HG03439 (cell line): ENCODE measurements at regions not wholly inside any gene's neighbourhood (a gene's known extent, or its start where the extent isn't known, plus 50 kb on each side); places are given as distances from the start of the nearest gene placed in this dataset.

Experiments used
- ATAC-seq: cut with Tn5 transposase; IDR thresholded peaks from one replicate; pipeline ENCODE4 v1.9.1; 2021; ENCODE audit warnings: mild to moderate bottlenecking, moderate library complexity; ENCODE audit not compliant: unreplicated experiment

- ATAC-seq: no peak
Measured at GRCh38 chr2:236794176-236794957, 224.7 kb downstream of the ACKR3 start.

DNA sequence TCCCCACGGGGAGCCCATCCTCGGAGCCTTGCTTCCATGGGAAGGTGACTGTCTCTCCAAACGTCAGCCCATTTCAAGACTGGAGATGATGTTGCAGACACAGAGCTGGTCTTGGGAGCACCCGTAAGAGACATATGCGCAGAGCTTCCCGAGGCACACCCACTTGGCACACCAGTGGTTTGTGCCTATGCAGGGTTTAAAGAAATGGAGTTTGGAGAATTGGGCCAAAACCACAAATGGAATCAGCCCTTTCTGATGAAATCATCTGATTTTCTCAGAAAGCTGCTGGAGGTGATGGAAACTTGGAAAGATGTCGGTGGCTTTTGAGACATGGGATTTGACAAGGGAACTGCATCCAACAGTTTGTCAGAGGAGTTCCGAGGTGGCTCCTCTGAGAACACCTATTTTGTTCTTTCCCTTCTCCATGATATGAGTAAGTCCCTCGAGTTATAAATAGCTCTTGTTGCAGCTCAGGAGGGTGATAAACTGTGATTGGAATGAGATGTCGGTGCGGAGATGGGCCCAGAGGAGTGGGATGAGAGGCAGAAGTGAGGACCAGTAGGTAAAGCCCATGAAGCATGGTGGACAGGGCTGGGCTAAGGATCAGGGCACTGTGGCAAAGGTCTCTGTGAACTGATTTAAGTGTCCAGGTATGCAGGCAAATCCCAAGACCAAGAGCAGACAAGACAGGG lies 225.7 kb downstream of the ACKR3 start:
- no peak for ATAC-seq

- no peak for ATAC-seq
Measured at GRCh38 chr2:236795861-236796219, 226.2 kb downstream of the ACKR3 start.

DNA sequence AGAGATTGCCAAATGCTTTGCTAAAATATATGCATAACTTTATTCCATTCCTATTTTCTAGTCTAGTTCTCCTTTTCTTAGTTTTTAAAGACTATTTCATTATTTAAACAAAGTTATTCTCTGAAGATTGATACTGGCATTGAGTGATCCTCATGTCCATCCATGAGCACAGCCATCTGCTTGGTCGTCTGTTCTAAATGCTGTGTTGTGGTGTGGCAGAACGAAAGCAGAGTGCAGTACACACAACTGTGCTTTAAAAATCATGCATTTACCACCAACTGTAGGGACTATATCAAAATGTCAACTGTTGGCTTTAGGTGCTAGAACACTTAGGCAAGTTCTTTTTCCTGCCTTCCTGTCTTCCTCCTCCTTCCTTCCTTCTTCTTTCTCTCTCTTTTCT lies 226.6 kb downstream of the ACKR3 start:
- ATAC-seq: no peak

DNA sequence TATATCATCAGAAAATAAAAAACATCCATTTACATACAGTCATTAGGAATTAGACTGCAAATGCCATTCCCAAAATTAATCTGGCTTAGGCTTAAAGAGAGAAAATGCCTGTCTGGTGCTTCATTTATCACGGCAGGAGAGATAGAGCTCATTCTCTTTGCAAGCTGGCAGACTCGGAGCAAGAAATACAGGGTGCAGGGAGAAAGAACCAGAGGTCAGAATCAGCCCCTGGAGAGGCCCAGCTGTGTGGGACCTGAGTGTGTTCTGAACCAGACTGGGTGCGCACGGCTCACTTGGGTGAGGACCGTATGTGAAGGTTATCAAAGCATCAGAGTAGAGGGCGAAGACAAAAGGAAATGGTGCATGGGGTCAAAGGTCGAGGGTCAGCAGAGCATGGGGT lies 227.8 kb downstream of the ACKR3 start:
- no peak for ATAC-seq

DNA sequence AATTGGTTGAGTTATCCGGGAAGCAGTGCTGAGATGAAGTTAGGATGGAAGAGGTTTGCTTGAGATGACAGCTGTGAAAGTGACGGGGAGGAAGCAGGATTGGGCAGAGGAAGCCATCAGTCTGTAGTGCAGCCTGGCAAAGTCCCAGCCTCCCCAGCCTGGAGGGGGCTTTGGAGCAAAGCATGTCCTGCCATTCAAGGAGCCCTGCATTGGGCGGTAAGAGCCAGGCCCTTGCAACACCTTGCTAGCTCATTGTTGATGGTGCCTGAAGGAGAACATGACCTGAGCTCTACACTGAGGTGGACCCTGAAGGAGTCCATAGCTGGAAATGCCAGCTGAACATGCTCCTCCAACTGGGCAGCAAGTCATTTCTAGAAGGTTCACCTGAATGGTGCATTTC lies 228.9 kb downstream of the ACKR3 start:
- no peak for ATAC-seq

DNA sequence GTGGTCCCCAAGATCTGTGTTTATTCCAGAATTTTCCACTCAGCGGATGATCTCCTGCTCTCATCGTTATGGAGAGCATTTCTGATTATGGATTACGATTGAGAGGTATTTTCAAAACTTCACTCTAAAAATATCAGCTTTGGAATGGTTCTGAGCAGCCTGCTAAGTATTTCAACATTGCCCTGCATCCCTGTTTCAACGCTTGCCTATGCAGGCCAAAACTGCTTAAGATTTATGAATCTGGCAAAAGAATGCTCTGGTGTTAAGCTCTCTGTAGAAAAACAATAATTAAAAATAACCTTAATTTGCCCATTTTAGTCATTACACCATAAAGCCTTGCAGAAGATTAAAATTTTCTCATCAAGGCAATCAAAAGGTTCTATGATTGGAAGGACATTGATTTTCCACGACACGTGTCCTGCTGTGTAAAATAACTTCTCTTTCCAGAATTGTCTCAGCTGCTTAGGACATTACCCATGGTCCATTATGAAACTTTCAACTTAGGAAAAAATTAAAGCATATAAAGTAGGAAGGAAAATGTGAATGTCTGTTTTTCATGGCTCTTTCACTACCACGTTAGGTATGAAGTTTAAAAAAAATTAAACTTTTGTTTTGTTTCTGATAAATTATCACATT lies 229.9 kb downstream of the ACKR3 start:
- ATAC-seq: no peak

GRCh38 chr2:236802862-236803261 lies 233.2 kb downstream of the ACKR3 start:
- ATAC-seq: no peak

GRCh38 chr2:236803621-236804020 lies 234.0 kb downstream of the ACKR3 start:
- ATAC-seq: no peak

GRCh38 chr2:236805800-236806531 lies 236.3 kb downstream of the ACKR3 start:
- no peak for ATAC-seq

- ATAC-seq: no peak
Measured at GRCh38 chr2:236809716-236810115, 240.1 kb downstream of the ACKR3 start.

GRCh38 chr2:236811062-236811656 lies 241.5 kb downstream of the ACKR3 start:
- no peak for ATAC-seq

DNA sequence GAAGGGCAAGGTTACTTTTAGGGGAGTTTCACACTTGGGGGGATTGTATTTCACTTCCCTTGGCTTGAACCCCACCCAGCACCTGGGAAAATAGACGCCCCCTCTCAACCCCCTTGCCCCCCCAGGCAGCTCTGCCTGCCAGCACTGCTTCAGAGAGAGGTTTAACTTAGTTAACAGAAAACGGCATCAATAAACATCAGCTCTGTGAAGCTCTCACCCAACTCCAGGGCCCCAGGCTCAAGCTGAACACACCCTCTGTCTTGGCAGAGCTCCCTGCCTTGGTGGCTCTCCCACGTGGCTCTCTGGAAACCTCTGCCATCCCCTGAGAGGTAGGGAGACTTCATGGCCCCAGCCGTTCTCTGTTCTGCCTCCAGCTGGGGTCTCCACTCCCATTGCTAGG lies 244.1 kb downstream of the ACKR3 start:
- ATAC-seq: no peak

GRCh38 chr2:236814593-236814992 lies 245.0 kb downstream of the ACKR3 start:
- ATAC-seq: no peak

GRCh38 chr2:236815746-236816145 lies 246.1 kb downstream of the ACKR3 start:
- ATAC-seq: no peak

GRCh38 chr2:236816197-236817170 lies 246.9 kb downstream of the ACKR3 start:
- ATAC-seq: no peak

GRCh38 chr2:236818281-236819045 lies 248.8 kb downstream of the ACKR3 start:
- ATAC-seq: no peak

DNA sequence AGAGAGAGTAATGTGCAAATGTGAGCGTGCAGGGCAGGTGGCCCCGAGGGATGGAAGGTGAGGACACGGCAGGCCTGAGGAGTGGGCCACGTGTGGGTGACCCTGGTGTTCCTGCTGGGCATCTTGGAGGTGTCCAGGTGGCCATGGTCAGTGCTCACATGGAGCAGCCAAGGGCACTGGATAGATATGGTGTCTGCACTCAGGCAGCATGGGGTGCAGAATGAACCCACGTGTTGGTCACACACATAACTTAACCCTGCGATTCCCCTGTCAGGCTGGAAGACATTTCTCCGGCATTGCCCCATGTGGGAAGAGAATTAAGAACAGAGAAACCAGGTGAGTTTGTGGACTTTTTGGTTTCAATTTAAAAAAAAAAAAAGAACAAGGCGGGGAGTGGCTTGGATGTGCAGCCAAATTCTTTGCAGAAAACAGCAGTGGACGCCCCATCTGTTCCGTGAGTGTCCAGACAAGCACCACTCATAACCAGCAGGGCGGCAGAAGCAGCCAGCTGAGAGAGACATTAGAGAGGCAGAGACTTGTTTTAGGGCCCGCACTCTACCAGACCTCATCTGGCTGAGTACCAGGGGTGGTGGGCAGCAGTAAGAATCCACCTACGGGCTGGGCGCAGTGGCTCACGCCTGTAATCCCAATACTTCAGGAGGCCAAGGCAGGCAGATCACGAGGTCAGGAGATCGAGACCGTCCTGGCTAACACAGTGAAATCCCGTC lies 249.8 kb downstream of the ACKR3 start:
- no peak for ATAC-seq
